Brain microvascular endothelial cell (primary cell): ENCODE measurements at regions not wholly inside any gene's neighbourhood (a gene's known extent, or its start where the extent isn't known, plus 50 kb on each side); places are given as distances from the start of the nearest gene placed in this dataset.

Source experiments
- DNase-seq: peaks from one replicate; pipeline ENCODE4 v3.0.0-alpha.2; 2020
- H3K27ac ChIP-seq: fragments of 250-450 bp; sonication (Bioruptor Pico); 2 replicates; pipeline ENCODE4 v1.5.1; 2020; ENCODE audit warnings: mild to moderate bottlenecking, moderate library complexity
- H3K27me3 ChIP-seq: fragments of 250-450 bp; sonication (Bioruptor Pico); replicated peaks from 2 replicates; pipeline ENCODE4 v1.5.1; 2020; ENCODE audit warnings: mild to moderate bottlenecking
- H3K36me3 ChIP-seq: fragments of 250-450 bp; sonication (Bioruptor Pico); replicated peaks from 2 replicates; pipeline ENCODE4 v1.5.1; 2020; ENCODE audit warnings: mild to moderate bottlenecking
- H3K4me3 ChIP-seq: 2 replicates; pipeline ENCODE4 v1.5.1; 2011; ENCODE audit warnings: low read depth, mild to moderate bottlenecking, control low read depth, low read length, moderate library complexity
- in situ Hi-C: cut with HindIII; loops from 2 replicates; pipeline ENCODE4 v1.10.0; 2017; ENCODE audit warnings: low sequenced_read_pairs, low pct_ligation_motif_present
- TF ChIP-seq, protein P1 (sequence below): IDR thresholded peaks from 2 replicates; pipeline ENCODE4 v1.5.1; 2011; ENCODE audit warnings: low read depth, mild to moderate bottlenecking, moderate library complexity, low read length, control low read depth, inconsistent platforms; ENCODE audit errors: missing control alignments

DNA sequence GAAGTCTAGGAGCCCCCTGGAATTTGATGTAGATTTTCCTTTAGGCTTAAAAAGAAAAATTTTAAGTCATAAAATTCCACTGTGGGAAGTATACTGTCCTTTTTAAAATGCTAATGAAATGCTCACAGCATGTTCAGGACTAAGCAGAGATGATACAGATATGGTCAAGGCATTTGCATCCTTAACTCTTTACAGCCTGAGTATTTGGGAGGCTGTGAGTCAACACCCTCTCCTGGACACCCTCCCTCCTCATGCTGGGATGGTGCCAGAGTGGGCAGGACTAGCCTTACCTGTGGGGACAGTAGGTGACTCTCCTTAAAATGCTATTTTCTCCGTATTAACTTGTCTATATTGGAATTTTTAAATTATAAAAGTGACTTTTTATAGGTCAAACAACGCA lies 197.4 kb upstream of the ELL2 start:
- Histone ChIP-seq H3K27ac (no peak overlapping the region), H3K27me3 (no peaks in the 10 kb centered on the region), H3K4me3 (no peak overlapping the region), H3K36me3 (no peaks in the 10 kb centered on the region)
- no peak for DNase-seq
- in situ Hi-C loops: no loop called here
- TF ChIP-seq, protein P1, sequence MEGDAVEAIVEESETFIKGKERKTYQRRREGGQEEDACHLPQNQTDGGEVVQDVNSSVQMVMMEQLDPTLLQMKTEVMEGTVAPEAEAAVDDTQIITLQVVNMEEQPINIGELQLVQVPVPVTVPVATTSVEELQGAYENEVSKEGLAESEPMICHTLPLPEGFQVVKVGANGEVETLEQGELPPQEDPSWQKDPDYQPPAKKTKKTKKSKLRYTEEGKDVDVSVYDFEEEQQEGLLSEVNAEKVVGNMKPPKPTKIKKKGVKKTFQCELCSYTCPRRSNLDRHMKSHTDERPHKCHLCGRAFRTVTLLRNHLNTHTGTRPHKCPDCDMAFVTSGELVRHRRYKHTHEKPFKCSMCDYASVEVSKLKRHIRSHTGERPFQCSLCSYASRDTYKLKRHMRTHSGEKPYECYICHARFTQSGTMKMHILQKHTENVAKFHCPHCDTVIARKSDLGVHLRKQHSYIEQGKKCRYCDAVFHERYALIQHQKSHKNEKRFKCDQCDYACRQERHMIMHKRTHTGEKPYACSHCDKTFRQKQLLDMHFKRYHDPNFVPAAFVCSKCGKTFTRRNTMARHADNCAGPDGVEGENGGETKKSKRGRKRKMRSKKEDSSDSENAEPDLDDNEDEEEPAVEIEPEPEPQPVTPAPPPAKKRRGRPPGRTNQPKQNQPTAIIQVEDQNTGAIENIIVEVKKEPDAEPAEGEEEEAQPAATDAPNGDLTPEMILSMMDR: no peak

- in situ Hi-C loops: no loop called here
- Histone ChIP-seq H3K27me3 (no peaks in the 10 kb centered on the region), H3K4me3 (no peak overlapping the region), H3K27ac (no peak overlapping the region), H3K36me3 (no peaks in the 10 kb centered on the region)
- TF ChIP-seq, protein P1: no peak
- no peak for DNase-seq
Observed at GRCh38 chr5:96157841-96158291, 196.2 kb upstream of the ELL2 start.

DNA sequence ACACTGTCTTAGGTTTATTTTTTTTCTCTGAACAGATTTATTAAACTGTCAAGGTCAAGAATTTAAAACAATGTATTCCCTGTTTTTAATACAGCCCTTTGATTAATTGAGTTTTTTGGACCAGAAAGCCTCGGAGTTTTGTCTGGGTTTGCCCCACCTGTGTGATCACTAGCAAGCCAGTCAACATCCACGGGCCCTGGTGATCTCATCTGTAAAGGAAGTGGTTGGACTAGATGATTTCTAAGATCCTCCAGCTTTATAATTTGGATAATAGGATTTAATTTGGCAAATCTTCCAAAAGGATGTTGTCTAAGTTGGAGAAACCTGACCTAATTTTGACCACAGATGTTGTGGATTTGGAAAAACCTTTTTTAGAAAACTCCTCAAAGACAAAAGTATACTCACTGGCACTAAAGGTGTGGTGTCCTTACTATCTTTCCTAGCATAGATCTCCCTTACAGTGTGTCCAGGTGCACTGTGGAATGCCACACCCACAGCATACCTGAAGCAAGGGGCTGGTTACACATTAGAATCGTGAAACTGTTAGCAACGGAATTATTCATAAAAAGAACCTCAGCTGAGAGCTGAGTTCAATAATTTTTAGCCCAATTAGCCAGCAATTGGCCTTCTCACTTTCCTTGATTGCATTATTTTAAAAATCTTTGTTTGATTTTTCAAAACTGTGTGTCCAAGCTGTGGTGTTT lies 195.6 kb upstream of the ELL2 start:
- no peaks in the 10 kb centered on the region for H3K36me3 ChIP-seq
- no peak for DNase-seq
- TF ChIP-seq, protein P1: no peak
- H3K4me3 ChIP-seq: no peak overlapping the region
- in situ Hi-C loops: no loop called here
- no peaks in the 10 kb centered on the region for H3K27me3 ChIP-seq
- no peak overlapping the region for H3K27ac ChIP-seq

DNA sequence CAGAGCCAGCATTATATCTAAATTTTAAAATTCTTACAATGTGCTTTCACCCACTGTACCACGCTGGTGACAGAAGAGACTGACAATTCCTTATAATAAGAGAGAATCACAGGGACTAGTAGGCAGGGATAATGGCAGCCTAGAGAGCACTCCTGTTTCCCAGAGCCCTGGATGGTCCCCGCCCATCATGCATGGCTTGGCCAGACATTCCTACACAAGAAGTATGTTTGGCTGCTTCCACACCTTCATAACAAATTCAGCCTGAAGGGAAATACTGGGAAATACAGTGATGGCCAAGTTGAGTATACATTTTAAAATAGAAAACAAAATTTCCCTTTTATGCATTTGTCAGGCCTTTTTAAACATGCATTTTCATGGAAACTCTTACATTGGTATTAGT lies 193.5 kb upstream of the ELL2 start:
- no peak for DNase-seq
- TF ChIP-seq, protein P1: no peak
- Histone ChIP-seq H3K27ac (no peak overlapping the region), H3K4me3 (no peak overlapping the region), H3K36me3 (no peaks in the 10 kb centered on the region), H3K27me3 (no peaks in the 10 kb centered on the region)
- in situ Hi-C loops: no loop called here

DNA sequence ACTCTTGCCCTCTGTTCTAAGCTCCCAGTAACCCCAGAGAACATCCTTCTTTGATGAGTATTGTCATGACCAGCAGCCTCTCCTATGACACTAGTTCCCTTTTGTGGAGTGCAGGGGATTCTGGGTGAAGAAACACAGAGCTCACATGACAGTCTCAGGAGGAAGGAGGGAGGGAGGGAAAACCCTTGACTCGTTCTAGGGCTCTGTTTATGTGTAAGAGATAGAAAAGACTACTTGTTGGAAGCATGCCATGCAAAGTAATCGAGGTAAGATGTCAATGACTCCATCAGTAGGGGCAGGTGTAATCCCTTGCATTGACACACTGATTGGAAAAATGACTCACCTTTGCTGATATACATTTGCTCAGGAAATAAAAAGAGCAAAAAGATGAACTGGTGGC lies 190.2 kb upstream of the ELL2 start:
- in situ Hi-C loops: no loop called here
- DNase-seq: no peak

GRCh38 chr5:96150007-96150406 lies 188.4 kb upstream of the ELL2 start:
- in situ Hi-C loops: no loop called here
- no peak for DNase-seq
- no peak overlapping the region for H3K27ac ChIP-seq
- TF ChIP-seq, protein P1: no peak
- no peaks in the 10 kb centered on the region for H3K27me3 ChIP-seq
- H3K4me3 ChIP-seq: no peak overlapping the region
- no peaks in the 10 kb centered on the region for H3K36me3 ChIP-seq

More for the DNA sequence above, 190.2 kb upstream of the ELL2 start:
- Histone ChIP-seq H3K27me3 (no peaks in the 10 kb centered on the region), H3K27ac (no peak overlapping the region), H3K4me3 (no peak overlapping the region), H3K36me3 (no peaks in the 10 kb centered on the region)
- TF ChIP-seq, protein P1: no peak
